Peyer's patch (tissue), 4 donors: ENCODE measurements at regions not wholly inside any gene's neighbourhood (a gene's known extent, or its start where the extent isn't known, plus 50 kb on each side); places are given as distances from the start of the nearest gene placed in this dataset.

Source experiments
- DNase-seq, 3 donors: peaks; one replicate each; pipeline ENCODE4 v3.0.0-alpha.2; 2017 to 2019
- H3K27ac ChIP-seq, 4 donors: fragments of 200-600 bp; sonication (generic); one replicate each; pipeline ENCODE4 v1.5.1; 2016 to 2019
- H3K27me3 ChIP-seq, 2 donors: fragments of 200-600 bp; sonication (generic); one replicate each; pipeline ENCODE4 v1.5.1; 2019
- H3K36me3 ChIP-seq, 3 donors: fragments of 200-600 bp; sonication (generic); one replicate each; pipeline ENCODE4 v1.5.1; 2016 to 2019
- H3K4me1 ChIP-seq, 4 donors: fragments of 200-600 bp; sonication (generic); one replicate each; pipeline ENCODE4 v1.5.1; 2016 to 2019
- H3K4me3 ChIP-seq, 4 donors: fragments of 200-600 bp; sonication (generic); 1 replicate in 3 of 4; 2 replicates in 1 of 4; pipeline ENCODE4 v1.5.1; 2016 to 2019; ENCODE audit warnings: mild to moderate bottlenecking in 1 of 4
- H3K9me3 ChIP-seq, 4 donors: fragments of 200-600 bp; sonication (generic); one replicate each; pipeline ENCODE4 v1.5.1; 2016 to 2019; ENCODE audit warnings: mild to moderate bottlenecking in 1 of 4
- CTCF ChIP-seq, 6 experiments: fragments of 450-650 bp in 4 of 6; fragments of 200-600 bp in 2 of 6; sonication (generic) in 1 of 6; IDR thresholded peaks; one replicate each; pipeline ENCODE4 v1.5.1; 2017 to 2019; ENCODE audit warnings: antibody characterized with exemption in 6 of 6, mild to moderate bottlenecking in 3 of 6, moderate library complexity in 1 of 6
- POLR2A ChIP-seq, 2 donors: fragments of 450-650 bp; IDR thresholded peaks; one replicate each; pipeline ENCODE4 v1.5.1; 2017; ENCODE audit warnings: antibody characterized with exemption in 2 of 2, mild to moderate bottlenecking in 2 of 2, moderate library complexity in 2 of 2

GRCh38 chr20:60900618-60901017, 351.4 kb upstream of the CDH4 start:
- Histone ChIP-seq H3K4me3 (no peak overlapping the region), H3K27me3 (no peaks in the 10 kb centered on the region), H3K36me3 (no peaks in the 10 kb centered on the region), H3K9me3 (no peaks in the 10 kb centered on the region), H3K27ac (no peak overlapping the region), H3K4me1 (no peaks in the 10 kb centered on the region)
- no peak for TF ChIP-seq POLR2A (IDR thresholded peaks at IDR 0.05)
- TF ChIP-seq CTCF (IDR thresholded peaks at IDR 0.05): no peak
- no peak for DNase-seq

- no peak for DNase-seq
- Histone ChIP-seq H3K27me3 (no peaks in the 10 kb centered on the region), H3K9me3 (no peaks in the 10 kb centered on the region), H3K27ac (no peak overlapping the region), H3K36me3 (no peaks in the 10 kb centered on the region), H3K4me3 (no peak overlapping the region), H3K4me1 (no peaks in the 10 kb centered on the region)
- TF ChIP-seq CTCF (IDR thresholded peaks at IDR 0.05) (no peak), POLR2A (IDR thresholded peaks at IDR 0.05) (no peak)
Measured at GRCh38 chr20:60901831-60902230, 350.2 kb upstream of the CDH4 start.

- DNase-seq: no peak
- TF ChIP-seq POLR2A (IDR thresholded peaks at IDR 0.05): no peak
- TF ChIP-seq CTCF (IDR thresholded peaks at IDR 0.05): no peak
Measured at GRCh38 chr20:60903325-60903971, 348.6 kb upstream of the CDH4 start.

GRCh38 chr20:60904730-60905129, 347.3 kb upstream of the CDH4 start:
- Histone ChIP-seq H3K9me3 (no peaks in the 10 kb centered on the region), H3K27me3 (no peaks in the 10 kb centered on the region), H3K4me1 (no peaks in the 10 kb centered on the region), H3K27ac (no peak overlapping the region), H3K4me3 (no peak overlapping the region), H3K36me3 (no peaks in the 10 kb centered on the region)
- DNase-seq: no peak
- TF ChIP-seq CTCF (IDR thresholded peaks at IDR 0.05): no peak
- no peak for TF ChIP-seq POLR2A (IDR thresholded peaks at IDR 0.05)

More at GRCh38 chr20:60903325-60903971, 348.6 kb upstream of the CDH4 start:
- Histone ChIP-seq H3K27me3 (no peaks in the 10 kb centered on the region), H3K36me3 (no peaks in the 10 kb centered on the region), H3K27ac (no peak overlapping the region), H3K9me3 (no peaks in the 10 kb centered on the region), H3K4me3 (no peak overlapping the region), H3K4me1 (no peaks in the 10 kb centered on the region)

- Histone ChIP-seq H3K27me3 (no peaks in the 10 kb centered on the region), H3K9me3 (no peaks in the 10 kb centered on the region), H3K4me1 (no peaks in the 10 kb centered on the region), H3K4me3 (no peak overlapping the region), H3K27ac (no peak overlapping the region), H3K36me3 (no peaks in the 10 kb centered on the region)
- no peak for DNase-seq
- TF ChIP-seq CTCF (IDR thresholded peaks at IDR 0.05): no peak
- TF ChIP-seq POLR2A (IDR thresholded peaks at IDR 0.05): no peak
Measured at GRCh38 chr20:60905919-60906318, 346.1 kb upstream of the CDH4 start.

GRCh38 chr20:60906555-60906954, 345.5 kb upstream of the CDH4 start:
- H3K9me3 ChIP-seq: no peaks in the 10 kb centered on the region
- DNase-seq: no peak
- TF ChIP-seq CTCF (IDR thresholded peaks at IDR 0.05): no peak
- TF ChIP-seq POLR2A (IDR thresholded peaks at IDR 0.05): no peak
- H3K36me3 ChIP-seq: no peaks in the 10 kb centered on the region
- no peak overlapping the region for H3K4me3 ChIP-seq
- no peaks in the 10 kb centered on the region for H3K4me1 ChIP-seq
- H3K27me3 ChIP-seq: no peaks in the 10 kb centered on the region
- no peak overlapping the region for H3K27ac ChIP-seq
